Lower leg skin (tissue), 3 donors: ENCODE measurements at regions not wholly inside any gene's neighbourhood (a gene's known extent, or its start where the extent isn't known, plus 50 kb on each side); places are given as distances from the start of the nearest gene placed in this dataset.

Experiments used
- CTCF ChIP-seq, 3 donors: fragments of 450-650 bp; IDR thresholded peaks; one replicate each; pipeline ENCODE4 v1.5.1; 2016; ENCODE audit warnings: antibody characterized with exemption in 3 of 3, mild to moderate bottlenecking in 3 of 3, moderate library complexity in 2 of 3
- POLR2A ChIP-seq, 2 donors: fragments of 450-650 bp; IDR thresholded peaks; one replicate each; pipeline ENCODE4 v1.6.1; 2016 to 2017; ENCODE audit warnings: antibody characterized with exemption in 2 of 2, mild to moderate bottlenecking in 1 of 2, moderate library complexity in 1 of 2

- TF ChIP-seq CTCF (IDR thresholded peaks at IDR 0.05) (no peak), POLR2A (IDR thresholded peaks at IDR 0.05) (no peak)
These were observed 79.0 kb upstream of the VGLL3 start for GRCh38 chr3:87069971-87070370.
